A673 (cell line): ENCODE measurements at regions not wholly inside any gene's neighbourhood (a gene's known extent, or its start where the extent isn't known, plus 50 kb on each side); places are given as distances from the start of the nearest gene placed in this dataset.

Experiments used
- CTCF ChIP-seq: fragments of 300-800, 200-600 bp; sonication (generic); conservative IDR thresholded peaks from 2 replicates; pipeline ENCODE4 v1.5.1; 2017; ENCODE audit warnings: low read depth, mild to moderate bottlenecking, antibody characterized with exemption, low read length, moderate library complexity, mixed read lengths
- EZH2 ChIP-seq: fragments of 200-600 bp; sonication (generic); IDR thresholded peaks from 2 replicates; pipeline ENCODE4 v1.6.1; 2017; ENCODE audit warnings: borderline replicate concordance, low read depth, mild to moderate bottlenecking, mixed read lengths, antibody characterized with exemption, low read length; ENCODE audit not compliant: poor library complexity, severe bottlenecking

- TF ChIP-seq CTCF: no peak
- TF ChIP-seq EZH2: no peak
Measured at GRCh38 chr5:173712609-173713175, 96.2 kb upstream of the BOD1 start.
